ENCODE measurements at regions not wholly inside any gene's neighbourhood (a gene's known extent, or its start where the extent isn't known, plus 50 kb on each side); places are given as distances from the start of the nearest gene placed in this dataset.

DNA sequence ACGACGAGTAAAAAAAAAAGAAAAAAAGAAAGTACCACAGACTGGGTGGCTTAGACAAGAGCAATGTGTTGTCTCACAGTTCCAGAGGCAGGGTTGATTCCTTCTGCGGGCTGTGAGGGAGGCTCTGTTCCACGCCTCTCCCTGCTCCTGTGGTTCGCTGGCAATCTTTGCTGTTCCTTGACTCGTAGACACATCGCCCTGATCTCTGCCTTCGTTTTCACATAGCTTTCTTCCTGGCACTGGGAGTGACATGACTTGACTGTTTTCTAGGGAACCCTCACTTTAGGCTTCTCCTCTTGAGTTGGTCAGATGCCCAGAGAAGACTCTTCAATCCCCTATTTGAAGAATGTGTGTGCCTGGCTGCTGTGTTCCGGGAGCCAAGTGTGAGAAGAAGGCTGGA lies 133.6 kb downstream of the TM2D1 start:
- H3K9me3 ChIP-seq (ENCODE audit: low read depth): no peaks in the 10 kb centered on the region
- H4K20me1 ChIP-seq (ENCODE audit: low read depth): no peaks in the 10 kb centered on the region
- no peaks in the 10 kb centered on the region for H3K36me3 ChIP-seq
- Mint-ChIP-seq H3K27me3 (ENCODE audit: insufficient read depth, low read depth) (peaks cover 9% of the 10 kb centered on the region), H3K4me3 (no peak overlapping the region), H3K4me1 (peaks cover 48% of the 10 kb centered on the region), H3K27ac (no peak overlapping the region), H3K36me3 (no peaks in the 10 kb centered on the region), H3K9me3 (peaks cover 5% of the 10 kb centered on the region)
- peak overlapping the region; percentile 55 for H2AFZ ChIP-seq (replicated peaks)
- TF ChIP-seq EZH2 (IDR thresholded peaks at IDR 0.05) (no peak), EZH2phosphoT487 (IDR thresholded peaks at IDR 0.05) (no peak)
- TF ChIP-seq, protein P1, sequence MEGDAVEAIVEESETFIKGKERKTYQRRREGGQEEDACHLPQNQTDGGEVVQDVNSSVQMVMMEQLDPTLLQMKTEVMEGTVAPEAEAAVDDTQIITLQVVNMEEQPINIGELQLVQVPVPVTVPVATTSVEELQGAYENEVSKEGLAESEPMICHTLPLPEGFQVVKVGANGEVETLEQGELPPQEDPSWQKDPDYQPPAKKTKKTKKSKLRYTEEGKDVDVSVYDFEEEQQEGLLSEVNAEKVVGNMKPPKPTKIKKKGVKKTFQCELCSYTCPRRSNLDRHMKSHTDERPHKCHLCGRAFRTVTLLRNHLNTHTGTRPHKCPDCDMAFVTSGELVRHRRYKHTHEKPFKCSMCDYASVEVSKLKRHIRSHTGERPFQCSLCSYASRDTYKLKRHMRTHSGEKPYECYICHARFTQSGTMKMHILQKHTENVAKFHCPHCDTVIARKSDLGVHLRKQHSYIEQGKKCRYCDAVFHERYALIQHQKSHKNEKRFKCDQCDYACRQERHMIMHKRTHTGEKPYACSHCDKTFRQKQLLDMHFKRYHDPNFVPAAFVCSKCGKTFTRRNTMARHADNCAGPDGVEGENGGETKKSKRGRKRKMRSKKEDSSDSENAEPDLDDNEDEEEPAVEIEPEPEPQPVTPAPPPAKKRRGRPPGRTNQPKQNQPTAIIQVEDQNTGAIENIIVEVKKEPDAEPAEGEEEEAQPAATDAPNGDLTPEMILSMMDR (IDR thresholded peaks at IDR 0.05): no peak
- H3K27ac ChIP-seq: no peak overlapping the region
- no peaks in the 10 kb centered on the region for H3K27me3 ChIP-seq
- no peak for DNase-seq (ENCODE audit: low spot score)
- no peak overlapping the region for H3K4me2 ChIP-seq
- H3F3A ChIP-seq (ENCODE audit: low read depth): no peaks in the 10 kb centered on the region
- no peak overlapping the region for H3K4me3 ChIP-seq
- no peak overlapping the region for H3K9ac ChIP-seq
- no peaks in the 10 kb centered on the region for H3K4me1 ChIP-seq
- no peaks in the 10 kb centered on the region for H3K79me2 ChIP-seq (ENCODE audit: low read depth)

GRCh38 chr1:61588736-61589672 lies 135.9 kb downstream of the TM2D1 start:
- Histone ChIP-seq H3K9me3 (ENCODE audit: low read depth) (no peaks in the 10 kb centered on the region), H3K4me1 (no peaks in the 10 kb centered on the region), H3K36me3 (no peaks in the 10 kb centered on the region), H3K27ac (no peak overlapping the region), H3K27me3 (no peaks in the 10 kb centered on the region), H3K9ac (no peak overlapping the region), H3K4me3 (no peak overlapping the region), H4K20me1 (ENCODE audit: low read depth) (no peaks in the 10 kb centered on the region), H2AFZ (replicated peaks) (no peak overlapping the region), H3K79me2 (ENCODE audit: low read depth) (no peaks in the 10 kb centered on the region), H3K4me2 (no peak overlapping the region), H3F3A (ENCODE audit: low read depth) (no peaks in the 10 kb centered on the region)
- peak overlapping the region; percentile 65 for H3K4me3 Mint-ChIP-seq
- H3K9me3 Mint-ChIP-seq: peaks cover 3% of the 10 kb centered on the region
- H3K4me1 Mint-ChIP-seq: peaks cover 56% of the 10 kb centered on the region
- H3K27me3 Mint-ChIP-seq (ENCODE audit: insufficient read depth, low read depth): peaks cover 9% of the 10 kb centered on the region
- H3K27ac Mint-ChIP-seq: peak overlapping the region; percentile 88
- DNase-seq (ENCODE audit: low spot score): peak; percentile 85
- TF ChIP-seq EZH2 (IDR thresholded peaks at IDR 0.05): no peak
- TF ChIP-seq EZH2phosphoT487 (IDR thresholded peaks at IDR 0.05): no peak
- TF ChIP-seq, protein P1 (IDR thresholded peaks at IDR 0.05): peak; percentile 89
- H3K36me3 Mint-ChIP-seq: no peaks in the 10 kb centered on the region

DNA sequence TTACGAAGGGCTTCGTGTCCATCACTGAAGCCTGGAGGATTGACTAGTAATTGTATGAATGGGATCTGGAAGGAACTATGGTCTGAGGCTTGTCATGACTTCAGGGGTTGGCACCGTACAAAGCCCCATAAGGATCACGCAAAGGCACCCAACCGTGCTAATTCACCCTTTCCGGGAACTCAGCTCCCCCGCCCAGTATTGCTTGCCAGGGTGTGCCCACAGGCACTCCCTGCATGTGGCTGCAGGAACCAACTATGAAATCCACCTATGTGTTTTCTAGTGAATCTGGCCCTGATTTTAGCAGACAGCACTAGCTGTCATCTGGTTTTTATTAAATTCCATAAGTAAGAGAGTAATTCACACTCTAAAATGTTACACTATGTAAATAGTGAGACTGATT lies 139.2 kb downstream of the TM2D1 start:
- Mint-ChIP-seq H3K9me3 (no peaks in the 10 kb centered on the region), H3K36me3 (no peaks in the 10 kb centered on the region), H3K4me3 (no peak overlapping the region), H3K4me1 (peaks cover 42% of the 10 kb centered on the region), H3K27ac (no peak overlapping the region), H3K27me3 (ENCODE audit: insufficient read depth, low read depth) (peaks cover 3% of the 10 kb centered on the region)
- H3K9ac ChIP-seq: no peak overlapping the region
- H3K4me2 ChIP-seq: no peak overlapping the region
- H4K20me1 ChIP-seq (ENCODE audit: low read depth): no peaks in the 10 kb centered on the region
- H3K27ac ChIP-seq: no peak overlapping the region
- H2AFZ ChIP-seq (replicated peaks): no peak overlapping the region
- H3K27me3 ChIP-seq: no peaks in the 10 kb centered on the region
- H3K9me3 ChIP-seq (ENCODE audit: low read depth): no peaks in the 10 kb centered on the region
- TF ChIP-seq, protein P1 (IDR thresholded peaks at IDR 0.05): no peak
- TF ChIP-seq EZH2phosphoT487 (IDR thresholded peaks at IDR 0.05) (no peak), EZH2 (IDR thresholded peaks at IDR 0.05) (no peak)
- H3K4me3 ChIP-seq: no peak overlapping the region
- no peaks in the 10 kb centered on the region for H3K79me2 ChIP-seq (ENCODE audit: low read depth)
- DNase-seq (ENCODE audit: low spot score): no peak
- H3K36me3 ChIP-seq: no peaks in the 10 kb centered on the region
- H3K4me1 ChIP-seq: no peaks in the 10 kb centered on the region
- no peaks in the 10 kb centered on the region for H3F3A ChIP-seq (ENCODE audit: low read depth)

All from neural progenitor cell (in vitro differentiated cells).